Gastrocnemius medialis (tissue), 4 donors: ENCODE measurements at regions not wholly inside any gene's neighbourhood (a gene's known extent, or its start where the extent isn't known, plus 50 kb on each side); places are given as distances from the start of the nearest gene placed in this dataset.

Experiments
- POLR2A ChIP-seq, 2 donors: fragments of 450-650 bp; IDR thresholded peaks; one replicate each; pipeline ENCODE4 v1.6.1; 2017; ENCODE audit warnings: antibody characterized with exemption in 2 of 2, mild to moderate bottlenecking in 2 of 2, moderate library complexity in 2 of 2
- TF ChIP-seq, protein P1 (sequence below), 5 experiments: fragments of 450-650 bp in 3 of 5; fragments of 200-600 bp in 2 of 5; sonication (generic) in 2 of 5; IDR thresholded peaks in 4 of 5; conservative IDR thresholded peaks in 1 of 5; 1 replicate in 4 of 5; 2 replicates in 1 of 5; pipeline ENCODE4 v1.5.1; 2016 to 2019; ENCODE audit warnings: antibody characterized with exemption in 5 of 5, mild to moderate bottlenecking in 3 of 5, moderate library complexity in 3 of 5

- TF ChIP-seq, protein P1, sequence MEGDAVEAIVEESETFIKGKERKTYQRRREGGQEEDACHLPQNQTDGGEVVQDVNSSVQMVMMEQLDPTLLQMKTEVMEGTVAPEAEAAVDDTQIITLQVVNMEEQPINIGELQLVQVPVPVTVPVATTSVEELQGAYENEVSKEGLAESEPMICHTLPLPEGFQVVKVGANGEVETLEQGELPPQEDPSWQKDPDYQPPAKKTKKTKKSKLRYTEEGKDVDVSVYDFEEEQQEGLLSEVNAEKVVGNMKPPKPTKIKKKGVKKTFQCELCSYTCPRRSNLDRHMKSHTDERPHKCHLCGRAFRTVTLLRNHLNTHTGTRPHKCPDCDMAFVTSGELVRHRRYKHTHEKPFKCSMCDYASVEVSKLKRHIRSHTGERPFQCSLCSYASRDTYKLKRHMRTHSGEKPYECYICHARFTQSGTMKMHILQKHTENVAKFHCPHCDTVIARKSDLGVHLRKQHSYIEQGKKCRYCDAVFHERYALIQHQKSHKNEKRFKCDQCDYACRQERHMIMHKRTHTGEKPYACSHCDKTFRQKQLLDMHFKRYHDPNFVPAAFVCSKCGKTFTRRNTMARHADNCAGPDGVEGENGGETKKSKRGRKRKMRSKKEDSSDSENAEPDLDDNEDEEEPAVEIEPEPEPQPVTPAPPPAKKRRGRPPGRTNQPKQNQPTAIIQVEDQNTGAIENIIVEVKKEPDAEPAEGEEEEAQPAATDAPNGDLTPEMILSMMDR (IDR thresholded peaks at IDR 0.05 in 4 of 5, conservative IDR thresholded peaks at IDR 0.05 in 1 of 5) = no peak
- no peak for TF ChIP-seq POLR2A (IDR thresholded peaks at IDR 0.05)
Observed at GRCh38 chr16:80142940-80143339, 397.9 kb upstream of the DYNLRB2 start.
